A549 (cell line): ENCODE measurements at regions not wholly inside any gene's neighbourhood (a gene's known extent, or its start where the extent isn't known, plus 50 kb on each side); places are given as distances from the start of the nearest gene placed in this dataset.

Experiments
- ATAC-seq, 2 experiments: fragments of 200-7000 bp in 1 of 2; fragments of >200 bp in 1 of 2; cut with Nextera tagmentation in 1 of 2; cut with Tn5 transposase in 1 of 2; 3 replicates each; pipeline versions ENCODE4 v1.8.0 to v1.9.1; 2018 to 2020; ENCODE audit warnings: mild to moderate bottlenecking in 1 of 2, moderate library complexity in 1 of 2
- CTCF ChIA-PET: fragments of 300-600 bp; sonication (Branson Sonifier 250); formaldehyde crosslinking; extraction: SDS; loops from one replicate; lab custom pipeline; 2021; ENCODE audit warnings: antibody characterized with exemption, inconsistent platforms; lab: Yijun Ruan, JAX
- POLR2A ChIA-PET: fragments of 350-600 bp; formaldehyde crosslinking; extraction: SDS; loops from one replicate; lab custom pipeline; 2021; ENCODE audit warnings: antibody characterized with exemption, inconsistent platforms; lab: Yijun Ruan, JAX
- DNase-seq, 2 experiments: peaks; one replicate each; pipeline versions ENCODE4 v3.0.0 to v3.0.0-alpha.2; 2011 to 2016; ENCODE audit warnings: low read depth in 1 of 2, low spot score in 1 of 2
- FAIRE-seq: peaks from 2 replicates; lab custom pipeline; 2011; peaks lifted over from hg19 to GRCh38; lab: Jason Lieb, UNC
- H3K27ac ChIP-seq, 2 experiments: fragments of >200 bp; sonication (Bioruptor Twin); formaldehyde crosslinking; 3 replicates each; pipeline ENCODE4 v1.5.1; 2016 to 2017
- H3K4me1 ChIP-seq: fragments of >200 bp; sonication (Bioruptor Twin); formaldehyde crosslinking; 3 replicates; pipeline ENCODE4 v1.6.1; 2016
- H3K4me2 ChIP-seq: fragments of >200 bp; sonication (Bioruptor Twin); formaldehyde crosslinking; 3 replicates; pipeline ENCODE4 v1.6.1; 2016
- H3K4me3 ChIP-seq: fragments of >200 bp; sonication (Bioruptor Twin); formaldehyde crosslinking; 3 replicates; pipeline ENCODE4 v1.5.1; 2016
- H3K9me3 ChIP-seq: fragments of >200 bp; sonication (Bioruptor Twin); formaldehyde crosslinking; 3 replicates; pipeline ENCODE4 v1.6.1; 2016
- CHD4 ChIP-seq: fragments of 200-600 bp; sonication (generic); IDR thresholded peaks from 2 replicates; pipeline ENCODE4 v1.6.1; 2016; ENCODE audit warnings: antibody characterized with exemption, mild to moderate bottlenecking, borderline replicate concordance
- EHF ChIP-seq: fragments of 250-450 bp; sonication (Bioruptor Pico); IDR thresholded peaks from 2 replicates; pipeline ENCODE4 v1.5.0; 2020; ENCODE audit warnings: mild to moderate bottlenecking
- ESRRA ChIP-seq: fragments of 150-350 bp; IDR thresholded peaks from 2 replicates; pipeline ENCODE4 v1.6.1; 2014; ENCODE audit warnings: mild to moderate bottlenecking, low read length, borderline replicate concordance
- FOSL2 ChIP-seq, 2 experiments: fragments of 450-650 bp in 1 of 2; fragments of >200 bp in 1 of 2; sonication (Bioruptor Twin) in 1 of 2; formaldehyde crosslinking; IDR thresholded peaks; 2 replicates each; pipeline versions ENCODE4 v1.5.0 to v1.6.1; 2016 to 2020; ENCODE audit warnings: mild to moderate bottlenecking in 1 of 2, moderate library complexity in 1 of 2
- GATA3 ChIP-seq: IDR thresholded peaks from 2 replicates; pipeline ENCODE4 v1.6.1; 2012; ENCODE audit warnings: borderline replicate concordance
- HDAC2 ChIP-seq: fragments of 200-600 bp; sonication (generic); IDR thresholded peaks from 2 replicates; pipeline ENCODE4 v1.6.1; 2016
- HMGXB4 ChIP-seq: fragments of 250-450 bp; sonication (Bioruptor Pico); IDR thresholded peaks from 2 replicates; pipeline ENCODE4 v1.5.0; 2021; ENCODE audit warnings: mild to moderate bottlenecking, moderate library complexity, borderline replicate concordance
- HOXA7 ChIP-seq: fragments of 250-450 bp; sonication (Bioruptor Pico); IDR thresholded peaks from 2 replicates; pipeline ENCODE4 v1.5.0; 2020; ENCODE audit warnings: mild to moderate bottlenecking, moderate library complexity
- HOXB13 ChIP-seq: fragments of 250-450 bp; sonication (Bioruptor Pico); IDR thresholded peaks from 2 replicates; pipeline ENCODE4 v1.5.0; 2020; ENCODE audit warnings: low read depth, mild to moderate bottlenecking, moderate library complexity
- JUN ChIP-seq, 2 experiments: fragments of >200 bp; sonication (Bioruptor Twin); formaldehyde crosslinking; IDR thresholded peaks; 2 replicates in 1 of 2; 3 replicates in 1 of 2; pipeline ENCODE4 v1.6.1; 2016 to 2017
- KDM1A ChIP-seq: fragments of 200-600 bp; sonication (generic); IDR thresholded peaks from 2 replicates; pipeline ENCODE4 v1.6.1; 2016; ENCODE audit warnings: low read depth, mild to moderate bottlenecking
- MAX ChIP-seq: IDR thresholded peaks from 2 replicates; pipeline ENCODE4 v1.6.1; 2012
- MYC ChIP-seq: IDR thresholded peaks from 2 replicates; pipeline ENCODE4 v1.6.1; 2012; ENCODE audit warnings: mild to moderate bottlenecking, inconsistent platforms, low read length, improper control_type of control experiment, borderline replicate concordance
- NFE2L2 ChIP-seq: fragments of 150-350 bp; conservative IDR thresholded peaks from 2 replicates; pipeline ENCODE4 v1.6.1; 2014; ENCODE audit warnings: low read length
- NPAS2 ChIP-seq: fragments of 250-450 bp; sonication (Bioruptor Pico); IDR thresholded peaks from 2 replicates; pipeline ENCODE4 v1.8.0; 2022; ENCODE audit warnings: mild to moderate bottlenecking, moderate library complexity, borderline replicate concordance
- NR3C1 ChIP-seq: fragments of >200 bp; sonication (Bioruptor Twin); formaldehyde crosslinking; IDR thresholded peaks from 3 replicates; pipeline ENCODE4 v1.6.1; 2017
- PHF8 ChIP-seq: fragments of 200-600 bp; sonication (generic); IDR thresholded peaks from 2 replicates; pipeline ENCODE4 v1.6.1; 2016; ENCODE audit warnings: low read depth, mild to moderate bottlenecking, antibody characterized with exemption, moderate library complexity, borderline replicate concordance
- POLR2A ChIP-seq: IDR thresholded peaks from 2 replicates; pipeline ENCODE4 v1.6.1; 2012; ENCODE audit warnings: mild to moderate bottlenecking, low read length
- POLR2AphosphoS2 ChIP-seq: conservative IDR thresholded peaks from 2 replicates; pipeline ENCODE4 v1.6.1; 2012; ENCODE audit warnings: low read length, improper control_type of control experiment, inconsistent platforms
- RFX5 ChIP-seq: fragments of 450-650 bp; IDR thresholded peaks from 2 replicates; pipeline ENCODE4 v1.7.1; 2014; ENCODE audit warnings: antibody characterized with exemption, mild to moderate bottlenecking, moderate library complexity
- SREBF2 ChIP-seq: fragments of 450-650 bp; IDR thresholded peaks from 2 replicates; pipeline ENCODE4 v1.6.1; 2014; ENCODE audit warnings: mild to moderate bottlenecking, moderate library complexity
- ZFP36 ChIP-seq: fragments of 450-650 bp; IDR thresholded peaks from 2 replicates; pipeline ENCODE4 v1.6.1; 2014; ENCODE audit warnings: borderline replicate concordance; ENCODE audit not compliant: partially characterized antibody
- ZNF302 ChIP-seq: fragments of 250-450 bp; sonication (Bioruptor Pico); IDR thresholded peaks from 2 replicates; pipeline ENCODE4 v1.9.0; 2021; ENCODE audit warnings: inconsistent platforms, mild to moderate bottlenecking, moderate library complexity
- ZSCAN20 ChIP-seq: fragments of 250-450 bp; sonication (Bioruptor Pico); IDR thresholded peaks from 2 replicates; pipeline ENCODE4 v1.8.0; 2022; ENCODE audit warnings: mild to moderate bottlenecking, moderate library complexity
- WGBS: methylation state at CpG from one replicate; pipeline ENCODE4 v1.1.6; 2017; ENCODE audit errors: missing lambda C conversion rate; 5-methylcytosine and 5-hydroxymethylcytosine counted together
- TF ChIP-seq, protein P1 (sequence below): fragments of 250-450 bp; sonication (Bioruptor Pico); IDR thresholded peaks from 2 replicates; pipeline ENCODE4 v1.5.0; 2020; ENCODE audit warnings: low read depth, mild to moderate bottlenecking, moderate library complexity
- TF ChIP-seq, protein P2 (sequence below): fragments of >200 bp; sonication (Bioruptor Twin); formaldehyde crosslinking; IDR thresholded peaks from 2 replicates; pipeline ENCODE4 v1.6.1; 2016

DNA sequence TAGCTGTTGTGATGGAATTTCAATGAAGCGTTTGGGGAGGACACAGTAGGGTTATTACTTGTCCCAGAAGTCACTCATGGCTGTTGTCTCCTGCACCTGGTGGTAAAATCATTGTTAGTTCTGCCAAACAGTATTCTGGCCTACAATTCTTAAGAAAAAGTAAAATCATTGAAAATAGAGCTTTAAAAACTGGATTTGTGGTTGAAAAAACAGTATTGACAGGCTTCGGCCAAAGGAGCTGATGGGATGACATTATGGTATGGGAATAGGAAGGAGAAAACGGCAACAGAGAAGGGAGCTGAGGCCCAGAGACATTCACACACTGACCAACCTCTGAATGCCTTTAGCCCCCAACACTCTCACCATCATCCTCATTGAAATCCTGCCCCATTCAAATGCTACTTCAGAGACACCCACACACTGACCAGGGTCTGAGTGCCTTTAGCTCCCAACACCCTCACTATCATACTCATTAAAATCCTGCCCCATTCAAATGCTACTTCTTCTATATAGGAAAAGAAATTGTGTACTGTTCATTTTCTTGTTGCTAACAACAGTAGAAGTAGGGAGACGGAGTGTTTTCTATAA is 114.1 kb upstream of the OSR1 start (continued):
- no peak for TF ChIP-seq MYC

GRCh38 chr2:19471491-19471890 is 113.1 kb upstream of the OSR1 start:
- no peak for ATAC-seq
- TF ChIP-seq HOXB13 (no peak), NFE2L2 (no peak), POLR2A (no peak), NPAS2 (CRISPR knock-in tag) (no peak), MAX (no peak), ESRRA (no peak), PHF8 (no peak), JUN (IDR thresholded peaks at IDR 0.05) (no peak), RFX5 (no peak), ZSCAN20 (CRISPR knock-in tag) (no peak), KDM1A (no peak), NR3C1 (no peak)
- Histone ChIP-seq H3K4me1 (no peaks in the 10 kb centered on the region), H3K4me3 (no peak overlapping the region), H3K9me3 (no peaks in the 10 kb centered on the region), H3K4me2 (no peak overlapping the region), H3K27ac (no peak overlapping the region)
- ChIA-PET POLR2A (no interaction called here), CTCF (no interaction called here)
- no peak for DNase-seq
- FAIRE-seq = no peak
- 68% methylated on average over 4 of the region's 4 CpGs for WGBS

GRCh38 chr2:19465978-19466377 is 107.6 kb upstream of the OSR1 start:
- Histone ChIP-seq H3K4me2 (no peak overlapping the region), H3K9me3 (no peaks in the 10 kb centered on the region), H3K4me1 (no peaks in the 10 kb centered on the region), H3K27ac (no peak overlapping the region), H3K4me3 (no peak overlapping the region)
- POLR2A ChIA-PET = no interaction called here
- ATAC-seq = no peak
- TF ChIP-seq GATA3 (no peak), JUN (IDR thresholded peaks at IDR 0.05) (no peak), PHF8 (no peak), RFX5 (no peak), HDAC2 (no peak), KDM1A (no peak), ZFP36 (no peak), MYC (no peak), EHF (no peak), SREBF2 (no peak), CHD4 (no peak), ZNF302 (CRISPR knock-in tag) (no peak), HOXB13 (no peak)
- TF ChIP-seq, protein P1, sequence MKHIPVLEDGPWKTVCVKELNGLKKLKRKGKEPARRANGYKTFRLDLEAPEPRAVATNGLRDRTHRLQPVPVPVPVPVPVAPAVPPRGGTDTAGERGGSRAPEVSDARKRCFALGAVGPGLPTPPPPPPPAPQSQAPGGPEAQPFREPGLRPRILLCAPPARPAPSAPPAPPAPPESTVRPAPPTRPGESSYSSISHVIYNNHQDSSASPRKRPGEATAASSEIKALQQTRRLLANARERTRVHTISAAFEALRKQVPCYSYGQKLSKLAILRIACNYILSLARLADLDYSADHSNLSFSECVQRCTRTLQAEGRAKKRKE (CRISPR knock-in tag) = no peak
- no peak for DNase-seq
- CTCF ChIA-PET = interaction anchor here (0.5 kb wide), 1 partner anchor 931 kb away, joined by 3 read pairs; no protein-coding TSS in a partner anchor
- no peak for FAIRE-seq

DNA sequence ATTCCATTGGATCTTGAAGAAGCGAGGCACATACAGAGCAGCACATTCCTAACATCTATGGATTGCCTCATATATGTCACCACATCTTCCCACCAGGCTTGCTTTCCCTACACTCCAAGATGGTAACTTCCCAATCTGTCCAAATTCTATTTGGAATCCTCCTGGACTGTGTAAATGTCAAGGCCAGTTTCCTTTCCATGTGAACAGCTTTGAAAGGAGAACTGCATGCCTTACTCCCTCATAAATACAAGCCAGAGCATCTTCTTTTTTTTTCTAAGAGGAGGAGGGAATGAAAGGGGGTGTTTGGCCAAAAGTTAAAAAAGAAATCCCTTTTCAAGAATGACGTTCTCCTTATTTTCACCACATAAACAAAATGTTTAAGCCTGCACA is 103.8 kb upstream of the OSR1 start:
- no peaks in the 10 kb centered on the region for H3K9me3 ChIP-seq
- H3K4me2 ChIP-seq = no peak overlapping the region
- TF ChIP-seq POLR2A (no peak), ESRRA (no peak), HDAC2 (no peak), HOXA7 (CRISPR knock-in tag) (no peak), KDM1A (no peak), POLR2AphosphoS2 (no peak), FOSL2 (IDR thresholded peaks at IDR 0.05) (no peak), FOSL2 (CRISPR knock-in tag; IDR thresholded peaks at IDR 0.05) (no peak), HMGXB4 (no peak), RFX5 (no peak)
- TF ChIP-seq, protein P2, sequence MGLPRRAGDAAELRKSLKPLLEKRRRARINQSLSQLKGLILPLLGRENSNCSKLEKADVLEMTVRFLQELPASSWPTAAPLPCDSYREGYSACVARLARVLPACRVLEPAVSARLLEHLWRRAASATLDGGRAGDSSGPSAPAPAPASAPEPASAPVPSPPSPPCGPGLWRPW = no peak
- H3K4me1 ChIP-seq = no peaks in the 10 kb centered on the region
- POLR2A ChIA-PET = no interaction called here
- no peak for FAIRE-seq
- CTCF ChIA-PET = interaction anchor here (0.6 kb wide), 1 partner anchor 712 kb away, joined by 3 read pairs; no protein-coding TSS in a partner anchor
- no peak overlapping the region for H3K27ac ChIP-seq
- WGBS = 49% methylated on average over 2 of the region's 2 CpGs
- no peak for ATAC-seq
- H3K4me3 ChIP-seq = no peak overlapping the region
- no peak for DNase-seq
